ENCODE measurements at regions not wholly inside any gene's neighbourhood (a gene's known extent, or its start where the extent isn't known, plus 50 kb on each side); places are given as distances from the start of the nearest gene placed in this dataset.

DNA sequence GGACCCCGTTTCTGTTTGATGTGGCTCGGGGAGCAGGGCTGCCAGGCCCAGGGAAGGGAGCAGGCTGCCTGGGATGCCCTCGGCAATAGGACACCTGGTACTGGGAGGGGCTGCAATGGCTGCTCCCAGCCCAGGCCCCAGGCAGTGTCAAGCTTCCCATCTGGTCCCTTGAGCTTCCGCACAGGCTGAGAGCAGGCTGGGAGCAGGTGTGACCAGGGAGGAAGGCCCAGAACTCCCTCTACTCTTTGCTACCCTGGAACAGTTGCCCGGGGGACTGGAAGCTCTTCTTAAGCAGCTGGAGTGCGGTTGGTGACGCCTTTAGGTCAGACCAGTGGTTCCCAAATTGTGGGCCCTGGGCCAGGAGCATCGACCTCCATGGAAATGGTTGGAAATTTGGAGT lies 186.9 kb downstream of the GADD45G start:
- Histone ChIP-seq H3K36me3 (no peaks in the 10 kb centered on the region), H3K27me3 (no peaks in the 10 kb centered on the region), H3K27ac (no peak overlapping the region), H3K4me3 (no peak overlapping the region), H3K9me3 (no peaks in the 10 kb centered on the region), H3K4me1 (peaks cover 0 to 6% (median 3%) of the 10 kb centered on the region in 4 donors)
- DNase-seq (no peak), ATAC-seq (ENCODE audit: low FRiP score in 2 of 2) (peak in 1 of 2 donors; percentile 5)
- TF ChIP-seq, protein P1, sequence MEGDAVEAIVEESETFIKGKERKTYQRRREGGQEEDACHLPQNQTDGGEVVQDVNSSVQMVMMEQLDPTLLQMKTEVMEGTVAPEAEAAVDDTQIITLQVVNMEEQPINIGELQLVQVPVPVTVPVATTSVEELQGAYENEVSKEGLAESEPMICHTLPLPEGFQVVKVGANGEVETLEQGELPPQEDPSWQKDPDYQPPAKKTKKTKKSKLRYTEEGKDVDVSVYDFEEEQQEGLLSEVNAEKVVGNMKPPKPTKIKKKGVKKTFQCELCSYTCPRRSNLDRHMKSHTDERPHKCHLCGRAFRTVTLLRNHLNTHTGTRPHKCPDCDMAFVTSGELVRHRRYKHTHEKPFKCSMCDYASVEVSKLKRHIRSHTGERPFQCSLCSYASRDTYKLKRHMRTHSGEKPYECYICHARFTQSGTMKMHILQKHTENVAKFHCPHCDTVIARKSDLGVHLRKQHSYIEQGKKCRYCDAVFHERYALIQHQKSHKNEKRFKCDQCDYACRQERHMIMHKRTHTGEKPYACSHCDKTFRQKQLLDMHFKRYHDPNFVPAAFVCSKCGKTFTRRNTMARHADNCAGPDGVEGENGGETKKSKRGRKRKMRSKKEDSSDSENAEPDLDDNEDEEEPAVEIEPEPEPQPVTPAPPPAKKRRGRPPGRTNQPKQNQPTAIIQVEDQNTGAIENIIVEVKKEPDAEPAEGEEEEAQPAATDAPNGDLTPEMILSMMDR (IDR thresholded peaks at IDR 0.05), result no peak
- TF ChIP-seq POLR2AphosphoS5 (IDR thresholded peaks at IDR 0.05), result no peak
- no peak for TF ChIP-seq EP300 (IDR thresholded peaks at IDR 0.05)
- TF ChIP-seq POLR2A (IDR thresholded peaks at IDR 0.05), result no peak
- 82 to 90% methylated on average over 8 of the region's 8 CpGs for WGBS, 2 donors

- Histone ChIP-seq H3K27me3 (no peaks in the 10 kb centered on the region), H3K4me1 (peaks cover 0 to 5% (median 1%) of the 10 kb centered on the region in 4 donors), H3K9me3 (no peaks in the 10 kb centered on the region), H3K27ac (no peak overlapping the region), H3K36me3 (no peaks in the 10 kb centered on the region), H3K4me3 (no peak overlapping the region)
- TF ChIP-seq EP300 (IDR thresholded peaks at IDR 0.05) (no peak), POLR2AphosphoS5 (IDR thresholded peaks at IDR 0.05) (no peak), POLR2A (IDR thresholded peaks at IDR 0.05) (no peak)
- TF ChIP-seq, protein P1 (IDR thresholded peaks at IDR 0.05), result no peak
- ATAC-seq (ENCODE audit: low FRiP score in 2 of 2) (no peak), DNase-seq (no peak)
- 95 to 96% methylated on average over 11 to 12 of the region's 12 CpGs for WGBS, 2 donors
These were observed 187.6 kb downstream of the GADD45G start for GRCh38 chr9:89792189-89793123.

- 87 to 92% methylated on average over 3 to 5 of the region's 5 CpGs for WGBS, 2 donors
These were observed 188.3 kb downstream of the GADD45G start for GRCh38 chr9:89793124-89793495.

DNA sequence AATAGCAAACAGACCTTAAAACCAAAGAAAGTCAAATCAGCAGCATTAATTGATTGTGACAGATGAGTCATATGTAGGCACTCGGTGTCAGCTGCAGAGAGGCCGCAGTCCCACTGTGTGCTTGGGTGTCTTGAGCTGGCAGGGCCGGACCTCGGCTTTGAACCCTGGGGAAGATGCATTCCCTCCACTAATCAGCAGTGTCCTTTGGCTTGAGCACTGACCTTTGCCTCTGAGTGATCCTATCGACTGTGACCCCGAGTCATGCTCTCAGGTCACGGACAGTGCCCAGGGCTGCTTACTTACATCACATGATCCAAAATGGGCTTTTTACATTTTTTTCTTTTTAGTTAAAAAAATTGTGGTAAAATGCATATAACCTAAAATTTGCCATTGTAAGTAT lies 188.7 kb downstream of the GADD45G start:
- H3K36me3 ChIP-seq, result no peaks in the 10 kb centered on the region
- no peak overlapping the region for H3K4me3 ChIP-seq
- WGBS, 2 donors, result 85 to 89% methylated on average over 7 of the region's 7 CpGs
- H3K27ac ChIP-seq, result no peak overlapping the region
- DNase-seq, result no peak
- peaks cover 0 to 5% (median 1%) of the 10 kb centered on the region in 4 donors for H3K4me1 ChIP-seq
- TF ChIP-seq POLR2A (IDR thresholded peaks at IDR 0.05), result no peak
- no peak for ATAC-seq (ENCODE audit: low FRiP score in 2 of 2)
- no peaks in the 10 kb centered on the region for H3K9me3 ChIP-seq
- no peaks in the 10 kb centered on the region for H3K27me3 ChIP-seq

More at GRCh38 chr9:89793124-89793495, 188.3 kb downstream of the GADD45G start:
- Histone ChIP-seq H3K4me3 (no peak overlapping the region), H3K36me3 (no peaks in the 10 kb centered on the region), H3K9me3 (no peaks in the 10 kb centered on the region), H3K27ac (no peak overlapping the region), H3K4me1 (peaks cover 0 to 5% (median 1%) of the 10 kb centered on the region in 4 donors), H3K27me3 (no peaks in the 10 kb centered on the region)
- TF ChIP-seq POLR2AphosphoS5 (IDR thresholded peaks at IDR 0.05), result no peak
- no peak for TF ChIP-seq EP300 (IDR thresholded peaks at IDR 0.05)
- DNase-seq (no peak), ATAC-seq (ENCODE audit: low FRiP score in 2 of 2) (no peak)

GRCh38 chr9:89794918-89795317 lies 190.1 kb downstream of the GADD45G start:
- ATAC-seq (ENCODE audit: low FRiP score in 2 of 2), result no peak
- no peaks in the 10 kb centered on the region for H3K27me3 ChIP-seq
- H3K27ac ChIP-seq, result no peak overlapping the region
- peak in 1 of 2 donors; percentile 41 for DNase-seq
- peaks cover 0 to 5% (median 1%) of the 10 kb centered on the region in 4 donors for H3K4me1 ChIP-seq
- H3K36me3 ChIP-seq, result no peaks in the 10 kb centered on the region
- WGBS, 2 donors, result 68 to 70% methylated on average over 8 to 10 of the region's 10 CpGs
- TF ChIP-seq POLR2A (IDR thresholded peaks at IDR 0.05), result no peak
- TF ChIP-seq EP300 (IDR thresholded peaks at IDR 0.05), result no peak
- TF ChIP-seq POLR2AphosphoS5 (IDR thresholded peaks at IDR 0.05), result no peak
- TF ChIP-seq, protein P1 (IDR thresholded peaks at IDR 0.05), result no peak
- H3K4me3 ChIP-seq, result no peak overlapping the region
- no peaks in the 10 kb centered on the region for H3K9me3 ChIP-seq

All from upper lobe of left lung (tissue), 6 donors.